Uterus (tissue), 2 donors: ENCODE measurements at regions not wholly inside any gene's neighbourhood (a gene's known extent, or its start where the extent isn't known, plus 50 kb on each side); places are given as distances from the start of the nearest gene placed in this dataset.

Experiments
- CTCF ChIP-seq, 4 experiments: fragments of 200-600 bp in 2 of 4; fragments of 450-650 bp in 2 of 4; sonication (generic) in 2 of 4; IDR thresholded peaks; one replicate each; pipeline ENCODE4 v1.5.1; 2016 to 2019; ENCODE audit warnings: antibody characterized with exemption in 4 of 4, mild to moderate bottlenecking in 2 of 4, moderate library complexity in 1 of 4
- POLR2A ChIP-seq, 2 donors: fragments of 450-650 bp; IDR thresholded peaks; one replicate each; pipeline ENCODE4 v1.6.1; 2016; ENCODE audit warnings: antibody characterized with exemption in 2 of 2, mild to moderate bottlenecking in 1 of 2, moderate library complexity in 1 of 2

GRCh38 chr12:24664161-24664880 lies 284.6 kb downstream of the BCAT1 start:
- TF ChIP-seq POLR2A (IDR thresholded peaks at IDR 0.05) (no peak), CTCF (IDR thresholded peaks at IDR 0.05) (no peak)
